Body of pancreas (tissue), 4 donors: ENCODE measurements at regions not wholly inside any gene's neighbourhood (a gene's known extent, or its start where the extent isn't known, plus 50 kb on each side); places are given as distances from the start of the nearest gene placed in this dataset.
"Not testable (repeated sequence)": the region's sequence is repeated elsewhere in the genome, so short reads cannot be mapped to it uniquely, and the experiment has no call there.

ENCODE experiments used
- ATAC-seq: fragments of 150-250 bp; one replicate; pipeline ENCODE4 v1.9.1; 2016
- DNase-seq, 4 donors: peaks; one replicate each; pipeline ENCODE4 v3.0.0-alpha.2; 2019
- H3K27ac ChIP-seq, 4 donors: fragments of 200-600 bp; sonication (generic); 1 replicate in 3 of 4; 2 replicates in 1 of 4; pipeline versions ENCODE4 v1.5.1 to v1.6.1; 2016 to 2019; ENCODE audit warnings: mild to moderate bottlenecking in 1 of 4, mixed read lengths in 1 of 4, moderate library complexity in 1 of 4
- H3K27me3 ChIP-seq, 2 donors: fragments of 200-600 bp; sonication (generic); one replicate each; pipeline ENCODE4 v1.6.0; 2016; ENCODE audit warnings: mild to moderate bottlenecking in 1 of 2
- H3K36me3 ChIP-seq, 2 donors: fragments of 200-600 bp; sonication (generic); replicated peaks in 1 of 2; 2 replicates each; pipeline ENCODE4 v1.5.1; 2016; ENCODE audit warnings: low read depth in 2 of 2; ENCODE audit not compliant: insufficient read depth in 1 of 2
- H3K4me1 ChIP-seq: fragments of 200-600 bp; sonication (generic); one replicate; pipeline ENCODE4 v1.6.0; 2016
- H3K4me3 ChIP-seq, 2 donors: fragments of 200-600 bp; sonication (generic); 1 replicate in 1 of 2; 2 replicates in 1 of 2; pipeline ENCODE4 v1.5.1; 2016 to 2019
- H3K9me3 ChIP-seq, 3 donors: fragments of 200-600 bp; sonication (generic); 1 replicate in 2 of 3; 2 replicates in 1 of 3; pipeline ENCODE4 v1.5.1; 2016
- CTCF ChIP-seq, 7 experiments: fragments of 450-650 bp in 4 of 7; fragments of 200-600 bp in 3 of 7; sonication (generic) in 3 of 7; IDR thresholded peaks; one replicate each; pipeline ENCODE4 v1.5.1; 2016 to 2019; ENCODE audit warnings: antibody characterized with exemption in 7 of 7
- POLR2A ChIP-seq, 3 donors: fragments of 450-650 bp; IDR thresholded peaks; one replicate each; pipeline ENCODE4 v1.6.1; 2016; ENCODE audit warnings: antibody characterized with exemption in 3 of 3, mild to moderate bottlenecking in 2 of 3
- WGBS, 2 donors: methylation state at CpG; one replicate each; pipeline ENCODE4 v1.1.5; 2017; 5-methylcytosine and 5-hydroxymethylcytosine counted together
- intact Hi-C: fragments of 100-400 bp; cut with DNase I; formaldehyde crosslinking; loops from one replicate; pipeline ENCODE4 v1.15.1; 2023

DNA sequence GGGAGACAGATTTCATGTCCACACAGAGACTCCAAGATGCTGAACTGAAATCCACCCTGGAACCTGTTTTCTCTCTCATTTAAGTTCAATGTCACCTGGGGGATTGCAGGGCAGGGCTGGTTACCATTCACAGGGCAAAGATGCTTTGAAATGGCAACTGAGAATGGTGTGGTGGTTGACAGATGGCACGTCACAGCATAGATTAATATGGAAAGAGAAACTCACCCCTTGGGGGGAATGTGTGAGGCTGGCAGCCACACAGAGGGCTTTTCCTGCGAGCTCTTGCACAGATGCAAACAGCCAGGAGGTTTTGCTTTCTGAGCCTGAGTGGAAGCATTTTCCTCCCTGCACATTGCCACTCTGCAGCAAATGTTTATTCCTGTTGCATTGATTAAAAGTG, 167.3 kb upstream of the OSBPL11 start:
- WGBS, 2 donors = 67 to 76% methylated on average over 2 of the region's 2 CpGs
- not testable (repeated sequence) for H3K4me1 ChIP-seq, DNase-seq, H3K27ac ChIP-seq, ATAC-seq, H3K9me3 ChIP-seq, H3K36me3 ChIP-seq, H3K4me3 ChIP-seq, H3K27me3 ChIP-seq
- intact Hi-C loops = loop anchor here (10.0 kb wide), 1 partner anchor 172 kb away; no protein-coding TSS in a partner anchor

GRCh38 chr3:125766285-125766826, 171.1 kb upstream of the OSBPL11 start:
- intact Hi-C loops = loop anchor here (10.0 kb wide), 1 partner anchor 168 kb away; no protein-coding TSS in a partner anchor
- not testable (repeated sequence) for H3K27me3 ChIP-seq, ATAC-seq, H3K36me3 ChIP-seq, H3K9me3 ChIP-seq, H3K4me1 ChIP-seq
- Histone ChIP-seq H3K4me3 (peak overlapping the region in 1 of 2 donors; percentile 74), H3K27ac (peak overlapping the region in 1 of 4 donors; percentile 68)
- WGBS, 2 donors = 0 to 20% methylated on average over 1 to 23 of the region's 54 CpGs
- DNase-seq = peak; percentile 34 to 78 (median 74)
- peak in 6 of 7 experiments; percentile 23 to 95 (median 84) for TF ChIP-seq CTCF (IDR thresholded peaks at IDR 0.05)

DNA sequence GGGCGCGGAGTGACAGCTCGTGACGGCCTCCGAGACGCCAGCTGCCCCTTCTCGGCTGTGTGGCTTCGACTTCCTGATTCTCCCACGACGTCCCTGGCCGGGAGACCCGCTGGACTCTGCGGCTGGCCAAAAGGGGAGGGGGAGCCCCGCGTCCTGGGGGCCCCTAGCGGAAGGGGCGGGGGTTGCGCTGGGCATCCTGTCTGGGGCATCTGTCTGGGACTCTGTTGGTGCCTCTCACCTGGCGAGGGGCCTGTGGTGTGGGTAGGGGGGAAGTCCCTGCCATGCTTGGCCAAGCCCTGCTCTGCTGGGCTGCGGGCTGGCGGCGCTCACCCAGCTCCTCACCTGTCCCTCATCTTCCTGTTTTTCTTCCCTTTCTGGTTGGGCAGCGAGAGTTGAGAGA, 171.6 kb upstream of the OSBPL11 start:
- not testable (repeated sequence) for H3K36me3 ChIP-seq, H3K9me3 ChIP-seq, H3K4me1 ChIP-seq, ATAC-seq, H3K27me3 ChIP-seq
- intact Hi-C loops = loop anchor here (10.0 kb wide), 1 partner anchor 168 kb away; no protein-coding TSS in a partner anchor
- peak in 3 of 4 donors; percentile 17 to 37 (median 34) for DNase-seq
- H3K4me3 ChIP-seq = peak overlapping the region in 1 of 2 donors; percentile 74
- peak in 2 of 7 experiments; percentile 11 to 12 for TF ChIP-seq CTCF (IDR thresholded peaks at IDR 0.05)
- H3K27ac ChIP-seq = peak overlapping the region in 1 of 4 donors; percentile 68
- WGBS, 2 donors = 13 to 39% methylated on average over 5 to 22 of the region's 23 CpGs

- ATAC-seq = no peak
- intact Hi-C loops = loop anchor here (10.0 kb wide), 1 partner anchor 167 kb away; no protein-coding TSS in a partner anchor
- Histone ChIP-seq H3K4me1 (no peaks in the 10 kb centered on the region), H3K4me3 (no peak overlapping the region), H3K27me3 (no peaks in the 10 kb centered on the region), H3K27ac (no peak overlapping the region), H3K36me3 (no peaks in the 10 kb centered on the region), H3K9me3 (no peaks in the 10 kb centered on the region)
- no peak for DNase-seq
- TF ChIP-seq POLR2A (IDR thresholded peaks at IDR 0.05) (no peak), CTCF (IDR thresholded peaks at IDR 0.05) (no peak)
- WGBS, 2 donors = 92 to 100% methylated on average over 11 to 12 of the region's 14 CpGs
Observed at GRCh38 chr3:125767641-125768040, 172.3 kb upstream of the OSBPL11 start.

DNA sequence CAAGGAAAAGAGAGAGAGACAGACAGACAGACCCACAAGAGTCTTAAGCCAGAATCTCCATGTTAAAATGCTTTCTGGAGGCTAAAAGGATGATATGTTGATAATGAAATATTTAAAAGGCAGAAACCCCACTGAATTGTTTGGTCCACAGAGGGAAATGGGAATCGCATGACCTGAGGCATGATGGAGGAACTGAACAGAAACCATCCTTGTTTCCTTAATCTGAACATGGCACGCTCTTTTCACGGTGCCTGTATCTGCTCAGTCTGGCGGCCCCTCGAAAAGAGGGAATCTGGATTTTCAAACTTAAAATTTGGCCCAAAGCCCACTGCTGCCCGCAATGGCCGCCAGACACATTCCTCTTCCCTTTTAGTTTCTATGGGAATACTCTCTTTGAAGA, 173.5 kb upstream of the OSBPL11 start:
- intact Hi-C loops = loop anchor here (10.0 kb wide), 1 partner anchor 166 kb away; no protein-coding TSS in a partner anchor
- not testable (repeated sequence) for ATAC-seq
- 47 to 65% methylated on average over 7 of the region's 7 CpGs for WGBS, 2 donors

DNA sequence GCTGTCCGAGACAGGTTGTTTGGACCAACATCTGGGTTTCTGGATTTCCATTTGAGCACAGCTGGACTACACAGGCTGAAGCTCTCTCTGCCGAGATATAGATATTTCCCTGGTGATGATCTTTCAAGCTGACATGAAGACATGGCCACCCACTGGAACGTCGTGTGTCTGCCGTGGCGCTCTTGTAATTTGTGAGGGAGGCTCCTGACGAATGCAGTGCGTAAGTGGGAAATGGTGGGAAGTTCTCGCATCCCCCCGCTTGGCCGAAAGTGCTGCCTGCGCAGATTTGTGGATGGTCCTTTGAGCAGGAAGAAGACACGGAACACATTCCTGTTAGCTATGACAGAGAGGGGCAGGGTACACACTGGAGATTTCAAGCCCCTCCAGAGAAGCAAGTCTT, 176.2 kb upstream of the OSBPL11 start:
- H3K4me3 ChIP-seq, H3K27me3 ChIP-seq, H3K27ac ChIP-seq, H3K9me3 ChIP-seq, H3K4me1 ChIP-seq, DNase-seq, ATAC-seq, intact Hi-C loops, H3K36me3 ChIP-seq: not testable (repeated sequence)
- WGBS, 2 donors = 69 to 86% methylated on average over 12 of the region's 13 CpGs

More for the DNA sequence above, 173.5 kb upstream of the OSBPL11 start:
- not testable (repeated sequence) for DNase-seq, H3K27ac ChIP-seq, H3K9me3 ChIP-seq, H3K36me3 ChIP-seq, H3K27me3 ChIP-seq, H3K4me1 ChIP-seq, H3K4me3 ChIP-seq

- H3K27me3 ChIP-seq, H3K4me3 ChIP-seq, ATAC-seq, H3K36me3 ChIP-seq, H3K4me1 ChIP-seq, H3K9me3 ChIP-seq, H3K27ac ChIP-seq, intact Hi-C loops: not testable (repeated sequence)
- WGBS, 2 donors = 49 to 54% methylated on average over 2 to 7 of the region's 7 CpGs
- peak in 1 of 4 donors; percentile 52 for DNase-seq
Observed at GRCh38 chr3:125774433-125775034, 179.2 kb upstream of the OSBPL11 start.

- H3K36me3 ChIP-seq, H3K9me3 ChIP-seq, H3K27ac ChIP-seq, ATAC-seq, intact Hi-C loops, H3K27me3 ChIP-seq, H3K4me1 ChIP-seq, DNase-seq, H3K4me3 ChIP-seq: not testable (repeated sequence)
- 43 to 62% methylated on average over 2 to 3 of the region's 3 CpGs for WGBS, 2 donors
Observed at GRCh38 chr3:125775106-125775505, 179.8 kb upstream of the OSBPL11 start.
